ENCODE measurements at regions not wholly inside any gene's neighbourhood (a gene's known extent, or its start where the extent isn't known, plus 50 kb on each side); places are given as distances from the start of the nearest gene placed in this dataset.

- no peaks in the 10 kb centered on the region for H3K4me1 ChIP-seq (ENCODE audit: control insufficient read depth in 1 of 2, extremely low read depth in 1 of 2, insufficient read depth in 2 of 2, low read length in 2 of 2)
- no peaks in the 10 kb centered on the region for H3K36me3 ChIP-seq (ENCODE audit: control insufficient read depth in 2 of 2, extremely low read depth in 1 of 2, insufficient read depth in 1 of 2, low read length in 1 of 2)
- H3K27ac Mint-ChIP-seq = no peak overlapping the region
- ChIA-PET CTCF (no interaction called here), POLR2A (no interaction called here)
- no peaks in the 10 kb centered on the region for H3K27me3 Mint-ChIP-seq
- WGBS (ENCODE audit: insufficient coverage) = 56% methylated on average over 2 of the region's 4 CpGs
- peaks cover 10 to 25% (median 15%) of the 10 kb centered on the region in 3 donors for H3K9me3 Mint-ChIP-seq
- H3K4me3 ChIP-seq (ENCODE audit: control insufficient read depth in 1 of 2, extremely low read depth in 1 of 2, low read length in 1 of 2) = no peak overlapping the region
- H3K27me3 ChIP-seq (replicated peaks in 1 of 2; ENCODE audit: control insufficient read depth in 2 of 2, extremely low read depth in 1 of 2, insufficient read depth in 2 of 2, low read length in 1 of 2) = peaks cover 0 to 7% of the 10 kb centered on the region in 2 experiments
- ATAC-seq (replicated peaks in 1 of 4) (no peak), DNase-seq (no peak)
- no peak overlapping the region for H3K4me3 Mint-ChIP-seq
- H3K36me3 Mint-ChIP-seq = no peaks in the 10 kb centered on the region
- no peaks in the 10 kb centered on the region for H3K4me1 Mint-ChIP-seq
- no peaks in the 10 kb centered on the region for H3K9me3 ChIP-seq
- H3K27ac ChIP-seq (ENCODE audit: low read length) = no peak overlapping the region
Measured at GRCh38 chr3:110491413-110491812, 580.2 kb upstream of the NECTIN3 start.

- 40% methylated on average over 1 of the region's 2 CpGs for WGBS (ENCODE audit: insufficient coverage)
- Histone ChIP-seq H3K27ac (ENCODE audit: low read length) (no peak overlapping the region), H3K27me3 (replicated peaks in 1 of 2; ENCODE audit: control insufficient read depth in 2 of 2, extremely low read depth in 1 of 2, insufficient read depth in 2 of 2, low read length in 1 of 2) (peaks cover 0 to 7% of the 10 kb centered on the region in 2 experiments), H3K36me3 (ENCODE audit: control insufficient read depth in 2 of 2, extremely low read depth in 1 of 2, insufficient read depth in 1 of 2, low read length in 1 of 2) (no peaks in the 10 kb centered on the region), H3K9me3 (no peaks in the 10 kb centered on the region), H3K4me1 (ENCODE audit: control insufficient read depth in 1 of 2, extremely low read depth in 1 of 2, insufficient read depth in 2 of 2, low read length in 2 of 2) (no peaks in the 10 kb centered on the region), H3K4me3 (ENCODE audit: control insufficient read depth in 1 of 2, extremely low read depth in 1 of 2, low read length in 1 of 2) (no peak overlapping the region)
- H3K9me3 Mint-ChIP-seq = peaks cover 5 to 13% (median 6%) of the 10 kb centered on the region in 3 donors
- ChIA-PET POLR2A (no interaction called here), CTCF (no interaction called here)
- H3K36me3 Mint-ChIP-seq = no peaks in the 10 kb centered on the region
- no peak overlapping the region for H3K27ac Mint-ChIP-seq
- H3K27me3 Mint-ChIP-seq = no peaks in the 10 kb centered on the region
- H3K4me3 Mint-ChIP-seq = no peak overlapping the region
- H3K4me1 Mint-ChIP-seq = no peaks in the 10 kb centered on the region
- DNase-seq (no peak), ATAC-seq (replicated peaks in 1 of 4) (no peak)
Measured at GRCh38 chr3:110492876-110493275, 578.7 kb upstream of the NECTIN3 start.

- H3K36me3 Mint-ChIP-seq = no peaks in the 10 kb centered on the region
- no peak for ATAC-seq (replicated peaks in 1 of 4)
- H3K27ac ChIP-seq (ENCODE audit: low read length) = no peak overlapping the region
- H3K4me1 ChIP-seq (ENCODE audit: control insufficient read depth in 1 of 2, extremely low read depth in 1 of 2, insufficient read depth in 2 of 2, low read length in 2 of 2) = no peaks in the 10 kb centered on the region
- H3K27me3 ChIP-seq (replicated peaks in 1 of 2; ENCODE audit: control insufficient read depth in 2 of 2, extremely low read depth in 1 of 2, insufficient read depth in 2 of 2, low read length in 1 of 2) = peaks cover 0 to 7% of the 10 kb centered on the region in 2 experiments
- no peak overlapping the region for H3K4me3 Mint-ChIP-seq
- no peak for DNase-seq
- POLR2A ChIA-PET = no interaction called here
- peaks cover 0 to 7% (median 3%) of the 10 kb centered on the region in 3 donors for H3K9me3 Mint-ChIP-seq
- CTCF ChIA-PET = no interaction called here
- H3K36me3 ChIP-seq (ENCODE audit: control insufficient read depth in 2 of 2, extremely low read depth in 1 of 2, insufficient read depth in 1 of 2, low read length in 1 of 2) = no peaks in the 10 kb centered on the region
- H3K4me1 Mint-ChIP-seq = no peaks in the 10 kb centered on the region
- H3K9me3 ChIP-seq = no peaks in the 10 kb centered on the region
- H3K27me3 Mint-ChIP-seq = no peaks in the 10 kb centered on the region
- no peak overlapping the region for H3K4me3 ChIP-seq (ENCODE audit: control insufficient read depth in 1 of 2, extremely low read depth in 1 of 2, low read length in 1 of 2)
- H3K27ac Mint-ChIP-seq = no peak overlapping the region
Measured at GRCh38 chr3:110493438-110494092, 578.1 kb upstream of the NECTIN3 start.

GRCh38 chr3:110494093-110494490 is 577.5 kb upstream of the NECTIN3 start:
- WGBS (ENCODE audit: insufficient coverage) = no CpG with 5 or more reads among the region's 1 CpG
- H3K4me1 ChIP-seq (ENCODE audit: control insufficient read depth in 1 of 2, extremely low read depth in 1 of 2, insufficient read depth in 2 of 2, low read length in 2 of 2) = no peaks in the 10 kb centered on the region
- H3K4me3 ChIP-seq (ENCODE audit: control insufficient read depth in 1 of 2, extremely low read depth in 1 of 2, low read length in 1 of 2) = no peak overlapping the region
- Mint-ChIP-seq H3K36me3 (no peaks in the 10 kb centered on the region), H3K27me3 (no peaks in the 10 kb centered on the region), H3K27ac (no peak overlapping the region), H3K4me1 (no peaks in the 10 kb centered on the region), H3K9me3 (peaks cover 0 to 3% (median 0%) of the 10 kb centered on the region in 3 donors), H3K4me3 (no peak overlapping the region)
- ChIA-PET POLR2A (no interaction called here), CTCF (no interaction called here)
- ATAC-seq (replicated peaks in 1 of 4) (no peak), DNase-seq (no peak)
- H3K27ac ChIP-seq (ENCODE audit: low read length) = no peak overlapping the region
- H3K36me3 ChIP-seq (ENCODE audit: control insufficient read depth in 2 of 2, extremely low read depth in 1 of 2, insufficient read depth in 1 of 2, low read length in 1 of 2) = no peaks in the 10 kb centered on the region
- H3K9me3 ChIP-seq = no peaks in the 10 kb centered on the region
- peaks cover 0 to 7% of the 10 kb centered on the region in 2 experiments for H3K27me3 ChIP-seq (replicated peaks in 1 of 2; ENCODE audit: control insufficient read depth in 2 of 2, extremely low read depth in 1 of 2, insufficient read depth in 2 of 2, low read length in 1 of 2)

- ATAC-seq (replicated peaks in 1 of 4) (no peak), DNase-seq (no peak)
- Histone ChIP-seq H3K27ac (ENCODE audit: low read length) (no peak overlapping the region), H3K9me3 (no peaks in the 10 kb centered on the region), H3K27me3 (replicated peaks in 1 of 2; ENCODE audit: control insufficient read depth in 2 of 2, extremely low read depth in 1 of 2, insufficient read depth in 2 of 2, low read length in 1 of 2) (peaks cover 0 to 7% of the 10 kb centered on the region in 2 experiments), H3K4me1 (ENCODE audit: control insufficient read depth in 1 of 2, extremely low read depth in 1 of 2, insufficient read depth in 2 of 2, low read length in 2 of 2) (no peaks in the 10 kb centered on the region), H3K36me3 (ENCODE audit: control insufficient read depth in 2 of 2, extremely low read depth in 1 of 2, insufficient read depth in 1 of 2, low read length in 1 of 2) (no peaks in the 10 kb centered on the region), H3K4me3 (ENCODE audit: control insufficient read depth in 1 of 2, extremely low read depth in 1 of 2, low read length in 1 of 2) (no peak overlapping the region)
- H3K36me3 Mint-ChIP-seq = no peaks in the 10 kb centered on the region
- no peak overlapping the region for H3K4me3 Mint-ChIP-seq
- H3K4me1 Mint-ChIP-seq = no peaks in the 10 kb centered on the region
- H3K9me3 Mint-ChIP-seq = no peaks in the 10 kb centered on the region
- ChIA-PET CTCF (interaction anchor here in 1 of 2 donors (0.6 kb wide), 1 partner anchor 802 kb away, joined by 3 read pairs; no protein-coding TSS in a partner anchor), POLR2A (interaction anchor here in 1 of 2 donors (0.5 kb wide), 1 partner anchor 659 kb away, joined by 4 read pairs; no protein-coding TSS in a partner anchor)
- 83% methylated on average over 5 of the region's 8 CpGs for WGBS (ENCODE audit: insufficient coverage)
- no peaks in the 10 kb centered on the region for H3K27me3 Mint-ChIP-seq
- H3K27ac Mint-ChIP-seq = no peak overlapping the region
Measured at GRCh38 chr3:110494728-110495127, 576.9 kb upstream of the NECTIN3 start.

- Histone ChIP-seq H3K4me1 (ENCODE audit: control insufficient read depth in 1 of 2, extremely low read depth in 1 of 2, insufficient read depth in 2 of 2, low read length in 2 of 2) (no peaks in the 10 kb centered on the region), H3K27me3 (replicated peaks in 1 of 2; ENCODE audit: control insufficient read depth in 2 of 2, extremely low read depth in 1 of 2, insufficient read depth in 2 of 2, low read length in 1 of 2) (peaks cover 0 to 7% of the 10 kb centered on the region in 2 experiments), H3K27ac (ENCODE audit: low read length) (no peak overlapping the region), H3K4me3 (ENCODE audit: control insufficient read depth in 1 of 2, extremely low read depth in 1 of 2, low read length in 1 of 2) (no peak overlapping the region), H3K36me3 (ENCODE audit: control insufficient read depth in 2 of 2, extremely low read depth in 1 of 2, insufficient read depth in 1 of 2, low read length in 1 of 2) (no peaks in the 10 kb centered on the region), H3K9me3 (no peaks in the 10 kb centered on the region)
- CTCF ChIA-PET = interaction anchor here in 1 of 2 donors (0.6 kb wide), 1 partner anchor 803 kb away, joined by 3 read pairs; no protein-coding TSS in a partner anchor
- no peaks in the 10 kb centered on the region for H3K27me3 Mint-ChIP-seq
- DNase-seq = no peak
- WGBS (ENCODE audit: insufficient coverage) = 81% methylated on average over 5 of the region's 9 CpGs
- POLR2A ChIA-PET = interaction anchor here in 1 of 2 donors (0.5 kb wide), 1 partner anchor 659 kb away, joined by 4 read pairs; no protein-coding TSS in a partner anchor
- no peak overlapping the region for H3K4me3 Mint-ChIP-seq
- no peak for ATAC-seq (replicated peaks in 1 of 4)
- no peak overlapping the region for H3K27ac Mint-ChIP-seq
- no peaks in the 10 kb centered on the region for H3K36me3 Mint-ChIP-seq
- no peaks in the 10 kb centered on the region for H3K9me3 Mint-ChIP-seq
- H3K4me1 Mint-ChIP-seq = no peaks in the 10 kb centered on the region
Measured at GRCh38 chr3:110495201-110495927, 576.3 kb upstream of the NECTIN3 start.
